ENCODE measurements at regions not wholly inside any gene's neighbourhood (a gene's known extent, or its start where the extent isn't known, plus 50 kb on each side); places are given as distances from the start of the nearest gene placed in this dataset.

DNA sequence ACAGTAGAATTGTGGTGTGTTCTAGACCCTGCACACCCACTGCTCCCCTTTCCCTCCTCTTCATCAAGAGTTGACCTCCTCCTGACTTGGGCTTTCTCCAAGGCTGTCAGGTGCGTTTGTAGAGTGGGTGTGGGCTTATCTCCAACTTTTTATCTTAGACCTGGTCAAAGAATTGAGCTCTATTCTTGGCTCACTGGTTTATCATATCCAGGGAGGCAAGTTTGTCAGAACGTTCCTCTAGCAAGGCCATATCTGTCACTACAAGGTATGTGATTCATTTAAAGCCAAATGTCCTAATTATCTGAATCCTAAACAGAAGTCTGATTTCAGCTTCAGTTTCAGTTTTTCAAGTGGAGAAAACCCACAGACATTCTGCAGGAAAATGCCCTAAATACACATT, 117.1 kb upstream of the MGAT5 start:
- no peaks in the 10 kb centered on the region for H3K9me3 Mint-ChIP-seq
- peaks cover 21% of the 10 kb centered on the region for H3K36me3 Mint-ChIP-seq (ENCODE audit: low read depth)
- intact Hi-C loops (cut with micrococcal nuclease): loop anchor here (5.0 kb wide), 1 partner anchor 71 kb away; no protein-coding TSS in a partner anchor
- no peaks in the 10 kb centered on the region for H3K27me3 Mint-ChIP-seq
- peaks cover 90% of the 10 kb centered on the region for H3K4me1 Mint-ChIP-seq (ENCODE audit: low read depth)
- H3K27ac Mint-ChIP-seq: peak overlapping the region; percentile 90
- H3K4me3 Mint-ChIP-seq: peak overlapping the region; percentile 80

DNA sequence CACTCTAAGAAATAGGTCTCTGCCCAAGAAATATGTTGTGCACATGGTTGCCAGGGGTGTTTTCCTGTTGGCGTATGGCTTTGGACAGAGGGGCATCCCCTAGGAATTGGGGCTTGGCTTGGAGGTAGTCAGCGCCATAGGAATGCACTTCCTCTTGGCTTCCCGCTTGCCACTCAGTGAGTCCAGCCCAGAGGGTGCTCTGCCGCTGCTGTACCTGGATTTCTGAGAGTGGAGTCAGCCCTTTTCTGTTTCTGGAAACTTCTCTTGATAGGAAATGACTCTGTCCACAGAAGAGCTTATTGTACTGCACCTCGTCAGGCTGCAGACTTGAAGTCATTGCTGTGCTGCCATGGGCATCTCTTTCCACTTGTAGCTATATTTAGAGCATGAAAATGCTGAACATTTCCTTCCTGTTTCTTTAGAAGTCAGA, 116.7 kb upstream of the MGAT5 start:
- no peaks in the 10 kb centered on the region for H3K27me3 Mint-ChIP-seq
- intact Hi-C loops (cut with micrococcal nuclease): loop anchor here (5.0 kb wide), 1 partner anchor 70 kb away; no protein-coding TSS in a partner anchor
- H3K4me3 Mint-ChIP-seq: peak overlapping the region; percentile 80
- H3K4me1 Mint-ChIP-seq (ENCODE audit: low read depth): peaks cover 90% of the 10 kb centered on the region
- H3K36me3 Mint-ChIP-seq (ENCODE audit: low read depth): peaks cover 22% of the 10 kb centered on the region
- H3K27ac Mint-ChIP-seq: peak overlapping the region; percentile 90
- no peaks in the 10 kb centered on the region for H3K9me3 Mint-ChIP-seq

DNA sequence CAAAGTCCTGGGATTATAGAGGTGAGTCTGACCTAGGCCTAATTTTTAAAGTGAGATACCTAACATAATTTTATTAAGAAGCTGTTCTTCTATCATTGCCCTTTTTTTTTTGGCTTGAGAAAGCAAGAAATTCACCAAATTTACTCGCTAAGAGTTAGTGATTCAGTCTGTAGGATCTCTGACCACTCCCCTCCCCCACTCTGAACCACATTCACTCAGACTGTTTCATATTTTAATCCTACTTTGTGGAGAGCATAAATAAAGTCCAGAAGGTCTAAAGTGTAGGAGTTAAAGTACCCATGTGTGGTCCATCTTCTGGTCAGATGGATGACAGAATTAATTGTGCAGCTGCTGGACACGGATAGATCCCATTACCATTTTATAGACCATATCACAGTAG, 115.8 kb upstream of the MGAT5 start:
- peak overlapping the region; percentile 90 for H3K27ac Mint-ChIP-seq
- peak overlapping the region; percentile 37 for H3K4me3 Mint-ChIP-seq
- H3K9me3 Mint-ChIP-seq: no peaks in the 10 kb centered on the region
- peaks cover 94% of the 10 kb centered on the region for H3K4me1 Mint-ChIP-seq (ENCODE audit: low read depth)
- intact Hi-C loops (cut with micrococcal nuclease): loop anchor here (5.0 kb wide), 1 partner anchor 69 kb away; no protein-coding TSS in a partner anchor
- H3K27me3 Mint-ChIP-seq: no peaks in the 10 kb centered on the region
- H3K36me3 Mint-ChIP-seq (ENCODE audit: low read depth): peaks cover 31% of the 10 kb centered on the region

- intact Hi-C loops (cut with micrococcal nuclease): loop anchor here (5.0 kb wide), 1 partner anchor 68 kb away; no protein-coding TSS in a partner anchor
- peaks cover 37% of the 10 kb centered on the region for H3K36me3 Mint-ChIP-seq (ENCODE audit: low read depth)
- no peaks in the 10 kb centered on the region for H3K27me3 Mint-ChIP-seq
- H3K4me3 Mint-ChIP-seq: no peak overlapping the region
- peaks cover 95% of the 10 kb centered on the region for H3K4me1 Mint-ChIP-seq (ENCODE audit: low read depth)
- peak overlapping the region; percentile 71 for H3K27ac Mint-ChIP-seq
- H3K9me3 Mint-ChIP-seq: no peaks in the 10 kb centered on the region
Measured at GRCh38 chr2:134139611-134140010, 114.3 kb upstream of the MGAT5 start.

- H3K9me3 Mint-ChIP-seq: no peaks in the 10 kb centered on the region
- H3K4me3 Mint-ChIP-seq: peak overlapping the region; percentile 3
- H3K4me1 Mint-ChIP-seq (ENCODE audit: low read depth): peaks cover 95% of the 10 kb centered on the region
- intact Hi-C loops (cut with micrococcal nuclease): no loop called here
- no peaks in the 10 kb centered on the region for H3K27me3 Mint-ChIP-seq
- peak overlapping the region; percentile 71 for H3K27ac Mint-ChIP-seq
- peaks cover 43% of the 10 kb centered on the region for H3K36me3 Mint-ChIP-seq (ENCODE audit: low read depth)
Measured at GRCh38 chr2:134140251-134140661, 113.6 kb upstream of the MGAT5 start.

DNA sequence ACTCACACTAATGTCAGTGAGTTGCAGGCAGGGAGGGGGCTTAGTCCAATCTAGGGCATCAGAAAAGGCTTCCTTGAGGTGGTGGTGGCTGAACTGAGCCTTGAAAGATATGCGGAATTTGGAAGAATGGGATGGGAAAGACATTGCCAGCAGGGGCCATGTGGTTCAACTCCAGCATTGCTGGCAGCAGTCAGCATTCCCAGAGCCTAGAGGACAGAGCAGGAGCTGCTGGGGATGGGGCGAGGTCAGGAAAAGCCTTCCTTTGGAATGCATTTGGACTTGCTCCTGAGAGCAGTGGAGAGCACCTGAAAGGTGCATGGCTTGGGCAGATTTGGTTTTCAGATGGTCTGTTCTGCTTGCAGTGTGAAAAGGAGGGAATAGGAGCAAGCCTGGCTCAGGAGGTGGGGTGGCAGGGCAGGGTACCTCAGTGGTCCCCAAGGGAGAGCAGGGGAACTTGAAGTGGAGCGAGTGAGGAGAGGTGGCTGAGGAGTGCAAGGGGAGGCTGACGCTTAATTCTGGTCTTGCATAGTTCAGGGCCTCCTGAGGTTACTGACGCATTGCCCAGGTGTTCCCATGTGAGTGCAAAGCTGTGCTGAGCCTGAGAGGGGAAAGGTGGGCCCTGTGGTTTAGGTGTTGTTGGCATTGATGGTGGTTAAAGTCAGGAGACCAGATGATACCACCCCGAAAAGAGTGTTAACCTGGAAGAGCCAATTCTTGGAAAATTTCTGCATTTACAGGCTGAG, 112.1 kb upstream of the MGAT5 start:
- H3K9me3 Mint-ChIP-seq: no peaks in the 10 kb centered on the region
- H3K36me3 Mint-ChIP-seq (ENCODE audit: low read depth): peaks cover 50% of the 10 kb centered on the region
- H3K27me3 Mint-ChIP-seq: no peaks in the 10 kb centered on the region
- H3K4me1 Mint-ChIP-seq (ENCODE audit: low read depth): peaks cover 94% of the 10 kb centered on the region
- intact Hi-C loops (cut with micrococcal nuclease): no loop called here
- H3K27ac Mint-ChIP-seq: peak overlapping the region; percentile 51
- no peak overlapping the region for H3K4me3 Mint-ChIP-seq

- Mint-ChIP-seq H3K27me3 (no peaks in the 10 kb centered on the region), H3K4me3 (no peak overlapping the region), H3K27ac (peak overlapping the region; percentile 51), H3K36me3 (ENCODE audit: low read depth) (peaks cover 50% of the 10 kb centered on the region), H3K9me3 (no peaks in the 10 kb centered on the region), H3K4me1 (ENCODE audit: low read depth) (peaks cover 89% of the 10 kb centered on the region)
- intact Hi-C loops (cut with micrococcal nuclease): no loop called here
Measured at GRCh38 chr2:134142341-134142738, 111.5 kb upstream of the MGAT5 start.

DNA sequence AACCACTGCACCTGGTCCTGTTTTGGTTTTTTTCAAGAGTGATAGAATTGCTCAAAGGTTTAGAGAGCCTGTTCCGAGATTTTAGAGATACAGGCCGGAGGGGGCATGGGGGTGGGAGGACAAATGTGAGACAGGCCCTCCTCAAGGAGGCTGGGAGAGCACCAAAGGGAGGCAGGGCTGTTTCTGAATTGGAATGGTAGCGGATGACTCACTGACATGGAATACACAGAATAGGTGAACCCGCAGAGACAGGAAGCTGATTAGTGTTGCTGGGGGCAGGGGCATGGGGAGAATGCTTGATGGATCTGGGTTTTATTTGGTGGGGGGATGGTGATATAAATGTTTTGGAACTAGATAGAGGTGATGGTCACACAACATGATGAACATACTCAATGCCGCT, 111.0 kb upstream of the MGAT5 start:
- intact Hi-C loops (cut with micrococcal nuclease): no loop called here
- H3K4me1 Mint-ChIP-seq (ENCODE audit: low read depth): peaks cover 92% of the 10 kb centered on the region
- peak overlapping the region; percentile 51 for H3K27ac Mint-ChIP-seq
- H3K9me3 Mint-ChIP-seq: no peaks in the 10 kb centered on the region
- H3K27me3 Mint-ChIP-seq: no peaks in the 10 kb centered on the region
- H3K4me3 Mint-ChIP-seq: no peak overlapping the region
- H3K36me3 Mint-ChIP-seq (ENCODE audit: low read depth): peaks cover 50% of the 10 kb centered on the region

- no peaks in the 10 kb centered on the region for H3K27me3 Mint-ChIP-seq
- H3K4me1 Mint-ChIP-seq (ENCODE audit: low read depth): peaks cover 92% of the 10 kb centered on the region
- H3K36me3 Mint-ChIP-seq (ENCODE audit: low read depth): peaks cover 50% of the 10 kb centered on the region
- H3K27ac Mint-ChIP-seq: peak overlapping the region; percentile 51
- H3K9me3 Mint-ChIP-seq: no peaks in the 10 kb centered on the region
- intact Hi-C loops (cut with micrococcal nuclease): no loop called here
- H3K4me3 Mint-ChIP-seq: no peak overlapping the region
Measured at GRCh38 chr2:134143568-134143967, 110.3 kb upstream of the MGAT5 start.

DNA sequence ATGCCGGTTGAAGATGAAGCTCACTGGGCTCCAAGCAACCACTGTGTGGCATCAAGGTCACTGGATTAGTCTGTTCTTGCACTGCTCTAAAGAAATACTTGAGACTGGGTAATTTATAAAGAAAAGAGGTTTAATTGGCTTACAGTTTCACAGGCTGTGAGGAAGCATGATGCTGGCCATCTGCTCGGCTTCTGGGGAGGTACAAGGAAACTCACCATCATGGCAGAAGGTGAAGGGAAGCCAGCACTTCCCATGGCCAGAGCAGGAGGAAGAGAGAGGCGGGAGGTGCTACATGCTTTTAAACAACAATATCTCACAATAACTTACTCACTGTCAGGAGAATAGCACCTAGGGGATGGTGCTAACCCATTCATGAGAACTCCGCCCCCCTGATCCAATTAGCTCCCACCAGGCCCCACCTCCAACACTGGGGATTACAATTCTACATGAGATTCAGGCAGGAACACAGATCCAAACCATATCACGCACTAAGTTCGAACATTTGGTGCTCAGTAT, 109.7 kb upstream of the MGAT5 start:
- Mint-ChIP-seq H3K9me3 (no peaks in the 10 kb centered on the region), H3K4me1 (ENCODE audit: low read depth) (peaks cover 92% of the 10 kb centered on the region), H3K27ac (peak overlapping the region; percentile 51), H3K4me3 (no peak overlapping the region), H3K27me3 (no peaks in the 10 kb centered on the region), H3K36me3 (ENCODE audit: low read depth) (peaks cover 50% of the 10 kb centered on the region)
- intact Hi-C loops (cut with micrococcal nuclease): no loop called here

DNA sequence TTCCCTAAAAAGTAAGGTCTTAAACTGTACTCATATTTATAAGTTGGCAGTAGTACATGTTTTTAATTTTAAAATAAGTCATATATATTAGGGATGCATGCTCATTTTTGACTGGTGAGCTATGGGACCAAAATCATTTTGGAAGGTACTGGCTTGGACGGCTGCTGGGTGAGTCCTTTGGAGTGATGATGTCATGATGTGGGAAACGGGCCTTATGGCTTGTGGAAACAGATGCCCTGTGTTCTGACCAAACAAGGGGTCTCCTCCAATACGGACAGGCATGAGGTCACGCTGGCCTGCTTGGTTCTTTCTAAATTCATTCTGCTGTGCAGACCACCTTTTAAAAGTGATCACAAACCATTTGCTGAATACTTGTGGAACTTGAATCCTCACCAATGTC, 109.2 kb upstream of the MGAT5 start:
- H3K27ac Mint-ChIP-seq: no peak overlapping the region
- H3K4me1 Mint-ChIP-seq (ENCODE audit: low read depth): peaks cover 92% of the 10 kb centered on the region
- no peaks in the 10 kb centered on the region for H3K9me3 Mint-ChIP-seq

GRCh38 chr2:134145519-134145918, 108.4 kb upstream of the MGAT5 start:
- peaks cover 92% of the 10 kb centered on the region for H3K4me1 Mint-ChIP-seq (ENCODE audit: low read depth)
- intact Hi-C loops (cut with micrococcal nuclease): no loop called here

More for the DNA sequence above, 109.2 kb upstream of the MGAT5 start:
- H3K36me3 Mint-ChIP-seq (ENCODE audit: low read depth): peaks cover 50% of the 10 kb centered on the region
- H3K4me3 Mint-ChIP-seq: no peak overlapping the region
- no peaks in the 10 kb centered on the region for H3K27me3 Mint-ChIP-seq
- intact Hi-C loops (cut with micrococcal nuclease): no loop called here

DNA sequence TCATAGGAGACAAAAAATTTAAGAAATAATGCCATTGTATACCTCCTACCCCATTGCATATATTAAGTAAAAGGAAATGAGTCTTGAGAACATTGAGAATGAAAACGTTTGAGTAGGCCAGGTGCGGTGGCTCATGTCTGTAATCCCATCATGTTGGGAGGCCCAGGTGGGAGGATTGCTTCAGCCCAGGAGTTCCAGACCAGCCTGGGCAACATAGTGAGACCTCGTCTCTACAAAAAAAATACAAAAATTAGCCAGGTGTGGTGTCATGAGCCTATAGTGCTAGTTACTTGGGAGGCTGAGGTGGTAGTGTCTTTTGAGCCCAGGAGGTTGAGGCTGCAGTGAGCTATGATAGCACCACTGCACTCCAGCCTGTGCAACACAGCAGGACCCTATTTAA, 107.7 kb upstream of the MGAT5 start:
- H3K4me1 Mint-ChIP-seq (ENCODE audit: low read depth): peaks cover 90% of the 10 kb centered on the region
- no peak overlapping the region for H3K27ac Mint-ChIP-seq
- H3K4me3 Mint-ChIP-seq: no peak overlapping the region
- H3K9me3 Mint-ChIP-seq: no peaks in the 10 kb centered on the region
- no peaks in the 10 kb centered on the region for H3K27me3 Mint-ChIP-seq
- intact Hi-C loops (cut with micrococcal nuclease): no loop called here
- H3K36me3 Mint-ChIP-seq (ENCODE audit: low read depth): peaks cover 48% of the 10 kb centered on the region

More at GRCh38 chr2:134145519-134145918, 108.4 kb upstream of the MGAT5 start:
- no peaks in the 10 kb centered on the region for H3K9me3 Mint-ChIP-seq
- no peaks in the 10 kb centered on the region for H3K27me3 Mint-ChIP-seq
- peaks cover 43% of the 10 kb centered on the region for H3K36me3 Mint-ChIP-seq (ENCODE audit: low read depth)
- H3K27ac Mint-ChIP-seq: no peak overlapping the region
- H3K4me3 Mint-ChIP-seq: no peak overlapping the region

- Mint-ChIP-seq H3K9me3 (peaks cover 4% of the 10 kb centered on the region), H3K27ac (no peak overlapping the region), H3K4me3 (no peak overlapping the region), H3K27me3 (no peaks in the 10 kb centered on the region), H3K36me3 (ENCODE audit: low read depth) (peaks cover 50% of the 10 kb centered on the region), H3K4me1 (ENCODE audit: low read depth) (peaks cover 89% of the 10 kb centered on the region)
- intact Hi-C loops (cut with micrococcal nuclease): no loop called here
Measured at GRCh38 chr2:134146620-134147019, 107.3 kb upstream of the MGAT5 start.
